Astrocyte of the spinal cord (primary cell): ENCODE measurements at regions not wholly inside any gene's neighbourhood (a gene's known extent, or its start where the extent isn't known, plus 50 kb on each side); places are given as distances from the start of the nearest gene placed in this dataset.

Experiments
- DNase-seq: peaks from one replicate; pipeline ENCODE4 v3.0.0; 2011; ENCODE audit warnings: low read depth, low spot score
- H3K4me3 ChIP-seq: 2 replicates; pipeline ENCODE4 v1.5.1; 2011; ENCODE audit warnings: low read depth, mild to moderate bottlenecking, low read length, moderate library complexity
- CTCF ChIP-seq: IDR thresholded peaks from 2 replicates; pipeline ENCODE4 v1.5.1; 2012; ENCODE audit warnings: low read depth, mild to moderate bottlenecking, low read length, inconsistent platforms
- in situ Hi-C: cut with HindIII; loops from 2 replicates; pipeline ENCODE4 v1.10.0; 2017; ENCODE audit warnings: low sequenced_read_pairs

DNA sequence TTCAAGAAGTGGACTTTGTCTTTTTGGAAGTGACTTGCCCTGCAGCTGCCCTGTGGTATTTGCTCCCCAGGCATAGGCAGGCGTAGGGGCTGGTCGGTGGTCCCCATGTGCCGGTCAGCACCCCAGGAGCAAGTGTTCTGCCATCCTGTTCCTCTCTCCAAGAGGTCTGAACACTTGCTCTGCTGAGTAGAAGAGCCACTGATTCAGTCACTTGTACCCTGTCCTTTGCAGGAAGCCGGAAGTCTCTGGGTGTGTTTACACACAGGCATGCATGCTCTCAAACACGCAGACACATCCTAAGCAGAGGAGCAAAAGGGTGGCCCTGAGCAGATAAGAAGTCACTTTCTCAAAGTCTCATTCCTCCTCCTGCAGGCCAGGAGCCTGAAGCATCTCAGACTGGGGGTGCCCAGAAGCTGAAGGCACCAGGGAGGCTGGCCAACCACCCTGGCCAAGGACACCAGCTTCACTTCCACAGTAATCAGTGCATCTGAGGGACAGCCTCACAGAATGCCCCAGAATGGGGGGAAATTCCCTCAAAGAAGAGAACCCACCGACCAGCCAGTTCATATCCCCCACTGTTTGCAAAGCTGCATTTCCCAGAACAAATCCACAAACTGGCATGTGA, 88.7 kb upstream of the POMGNT2 start:
- TF ChIP-seq CTCF, result no peak
- no peak for DNase-seq
- H3K4me3 ChIP-seq, result no peak overlapping the region
- in situ Hi-C loops, result no loop called here

- H3K4me3 ChIP-seq, result no peak overlapping the region
- in situ Hi-C loops, result no loop called here
- no peak for DNase-seq
- TF ChIP-seq CTCF, result no peak
Measured at GRCh38 chr3:43194069-43194468, 88.2 kb upstream of the POMGNT2 start.

DNA sequence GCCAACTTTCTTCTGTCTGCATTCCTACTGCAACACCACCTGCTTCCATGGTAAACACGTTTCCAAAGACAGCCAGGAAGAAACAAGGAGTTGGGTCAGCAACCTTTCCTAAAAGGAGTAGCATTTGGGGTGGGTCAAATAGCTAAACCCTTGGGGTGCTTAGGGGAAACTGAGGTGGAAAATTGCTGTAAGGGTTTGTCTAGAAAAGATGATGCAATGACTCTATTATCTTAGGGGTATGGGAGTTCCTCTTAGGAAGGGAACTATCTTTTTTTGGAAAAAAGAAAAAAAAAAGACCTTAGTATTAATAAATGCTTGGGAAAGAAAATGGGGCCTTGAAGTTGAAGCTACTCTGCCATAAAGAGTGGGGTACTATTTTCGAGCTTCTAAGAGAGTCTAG, 86.1 kb upstream of the POMGNT2 start:
- no peak for TF ChIP-seq CTCF

GRCh38 chr3:43191116-43191515, 85.2 kb upstream of the POMGNT2 start:
- in situ Hi-C loops, result no loop called here
- DNase-seq, result no peak
- H3K4me3 ChIP-seq, result no peak overlapping the region
- no peak for TF ChIP-seq CTCF

More for the DNA sequence above, 86.1 kb upstream of the POMGNT2 start:
- no peak for DNase-seq
- no peak overlapping the region for H3K4me3 ChIP-seq
- in situ Hi-C loops, result no loop called here

DNA sequence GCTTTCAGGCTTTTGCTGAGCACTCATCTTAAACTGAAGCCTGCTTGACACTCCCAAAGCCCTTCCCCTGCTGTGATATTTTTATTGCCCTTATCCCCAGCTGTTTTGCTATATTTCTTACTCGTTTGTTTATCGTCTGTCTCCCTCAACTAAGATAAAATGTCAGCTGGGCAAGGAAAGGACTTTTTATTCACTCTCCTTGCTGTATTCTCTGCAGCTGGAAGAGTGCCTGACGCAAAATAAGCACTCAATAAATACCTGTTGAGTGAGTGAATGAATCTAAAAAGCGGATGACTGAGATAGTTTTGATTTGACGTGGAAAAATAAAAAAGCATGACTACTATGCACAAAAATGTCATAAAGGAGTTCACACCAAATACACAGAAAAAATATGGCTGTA, 84.8 kb upstream of the POMGNT2 start:
- in situ Hi-C loops, result no loop called here
- no peak for TF ChIP-seq CTCF
- peak; percentile 77 for DNase-seq

DNA sequence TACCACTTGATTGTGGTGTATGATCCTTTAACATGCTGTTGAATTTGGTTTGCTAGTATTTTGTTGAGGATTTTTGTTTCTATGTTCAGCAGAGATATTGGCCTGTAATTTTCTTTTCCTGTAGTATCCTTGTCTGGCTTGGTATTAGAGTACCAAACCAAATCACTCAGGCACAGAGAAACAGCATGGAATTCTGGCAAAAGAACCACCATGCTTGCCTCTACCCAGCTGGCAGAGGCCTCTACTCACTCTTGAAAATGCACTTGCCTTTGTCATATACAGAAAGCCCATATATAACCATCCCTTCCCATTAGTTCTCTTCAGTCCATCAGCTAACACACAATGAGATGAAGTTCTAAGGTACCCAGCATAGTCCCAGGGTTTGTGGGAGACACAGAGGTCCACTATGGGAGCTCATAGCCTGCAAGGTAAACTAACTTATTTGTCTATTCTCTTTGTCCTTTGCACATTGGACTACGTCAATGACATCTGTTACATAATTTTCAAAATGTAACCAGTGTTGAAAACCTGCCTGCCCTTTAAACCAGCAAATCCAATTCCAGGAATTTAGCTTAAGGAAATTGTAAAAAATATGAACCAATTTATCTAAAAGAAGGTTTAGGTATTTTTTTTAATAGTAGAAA, 82.1 kb upstream of the POMGNT2 start:
- DNase-seq, result no peak
- H3K4me3 ChIP-seq, result no peak overlapping the region
- no peak for TF ChIP-seq CTCF
- in situ Hi-C loops, result no loop called here

More for the DNA sequence above, 84.8 kb upstream of the POMGNT2 start:
- H3K4me3 ChIP-seq, result no peak overlapping the region

GRCh38 chr3:43185983-43186314, 80.1 kb upstream of the POMGNT2 start:
- H3K4me3 ChIP-seq, result no peak overlapping the region
- no peak for DNase-seq
- in situ Hi-C loops, result no loop called here
- TF ChIP-seq CTCF, result no peak
